GM19025 (cell line): ENCODE measurements at regions not wholly inside any gene's neighbourhood (a gene's known extent, or its start where the extent isn't known, plus 50 kb on each side); places are given as distances from the start of the nearest gene placed in this dataset.

Experiments
- ATAC-seq: cut with Tn5 transposase; IDR thresholded peaks from one replicate; pipeline ENCODE4 v1.9.1; 2021; ENCODE audit warnings: mild to moderate bottlenecking, low read depth, moderate library complexity; ENCODE audit not compliant: unreplicated experiment

- no peak for ATAC-seq
Observed at GRCh38 chr1:90100566-90100965, 105.7 kb downstream of the ZNF326 start.

GRCh38 chr1:90092441-90092840 lies 97.5 kb downstream of the ZNF326 start:
- no peak for ATAC-seq
